Suprapubic skin (tissue), 3 donors: ENCODE measurements at regions not wholly inside any gene's neighbourhood (a gene's known extent, or its start where the extent isn't known, plus 50 kb on each side); places are given as distances from the start of the nearest gene placed in this dataset.

ENCODE experiments used
- EP300 ChIP-seq: sonication (generic); formaldehyde crosslinking; IDR thresholded peaks from one replicate; pipeline ENCODE4 v1.6.1; 2017; ENCODE audit warnings: antibody characterized with exemption
- POLR2A ChIP-seq, 2 donors: fragments of 450-650 bp; IDR thresholded peaks; one replicate each; pipeline ENCODE4 v1.6.1; 2017; ENCODE audit warnings: antibody characterized with exemption in 2 of 2, mild to moderate bottlenecking in 2 of 2, moderate library complexity in 2 of 2
- TF ChIP-seq, protein P1 (sequence below), 2 donors: fragments of 200-600 bp in 1 of 2; fragments of 450-650 bp in 1 of 2; sonication (generic) in 1 of 2; IDR thresholded peaks; one replicate each; pipeline ENCODE4 v1.5.1; 2016 to 2019; ENCODE audit warnings: antibody characterized with exemption in 2 of 2, mild to moderate bottlenecking in 1 of 2, moderate library complexity in 1 of 2

DNA sequence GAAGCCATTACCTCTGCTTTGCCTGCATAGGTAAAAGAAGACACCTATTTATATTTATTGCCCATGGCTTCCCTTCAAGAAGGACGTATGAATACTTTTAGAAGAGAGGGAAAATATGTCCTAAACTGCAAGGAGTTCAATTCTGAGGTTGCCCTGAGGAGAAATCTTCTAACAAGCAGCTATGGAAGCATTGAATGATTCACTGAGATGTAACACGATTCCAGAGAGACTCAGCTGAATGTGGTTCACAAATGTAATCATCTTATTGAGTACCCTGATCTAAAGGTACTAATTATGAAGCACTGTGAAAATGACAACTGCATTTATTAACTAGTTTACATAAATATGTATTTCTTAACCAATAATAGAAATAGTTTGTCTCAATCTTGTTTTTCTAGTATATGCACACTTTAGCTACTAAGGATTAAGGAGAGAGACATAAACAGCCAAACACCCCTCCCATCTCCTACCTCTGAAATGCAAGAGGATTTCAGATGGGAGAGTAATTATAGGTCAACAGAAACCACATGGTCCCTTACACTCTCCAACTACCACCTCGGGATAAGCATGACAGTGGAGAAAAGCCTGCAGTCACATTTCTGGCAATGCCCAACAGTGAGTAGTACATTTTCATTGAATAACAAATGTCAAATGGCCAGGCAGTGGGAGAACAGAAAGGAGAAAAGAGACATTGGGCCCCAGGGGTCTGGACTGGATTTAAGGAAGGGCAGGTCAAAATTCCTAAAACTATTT lies 506.2 kb upstream of the IL12A start:
- TF ChIP-seq POLR2A (IDR thresholded peaks at IDR 0.05), result no peak
- TF ChIP-seq, protein P1, sequence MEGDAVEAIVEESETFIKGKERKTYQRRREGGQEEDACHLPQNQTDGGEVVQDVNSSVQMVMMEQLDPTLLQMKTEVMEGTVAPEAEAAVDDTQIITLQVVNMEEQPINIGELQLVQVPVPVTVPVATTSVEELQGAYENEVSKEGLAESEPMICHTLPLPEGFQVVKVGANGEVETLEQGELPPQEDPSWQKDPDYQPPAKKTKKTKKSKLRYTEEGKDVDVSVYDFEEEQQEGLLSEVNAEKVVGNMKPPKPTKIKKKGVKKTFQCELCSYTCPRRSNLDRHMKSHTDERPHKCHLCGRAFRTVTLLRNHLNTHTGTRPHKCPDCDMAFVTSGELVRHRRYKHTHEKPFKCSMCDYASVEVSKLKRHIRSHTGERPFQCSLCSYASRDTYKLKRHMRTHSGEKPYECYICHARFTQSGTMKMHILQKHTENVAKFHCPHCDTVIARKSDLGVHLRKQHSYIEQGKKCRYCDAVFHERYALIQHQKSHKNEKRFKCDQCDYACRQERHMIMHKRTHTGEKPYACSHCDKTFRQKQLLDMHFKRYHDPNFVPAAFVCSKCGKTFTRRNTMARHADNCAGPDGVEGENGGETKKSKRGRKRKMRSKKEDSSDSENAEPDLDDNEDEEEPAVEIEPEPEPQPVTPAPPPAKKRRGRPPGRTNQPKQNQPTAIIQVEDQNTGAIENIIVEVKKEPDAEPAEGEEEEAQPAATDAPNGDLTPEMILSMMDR (IDR thresholded peaks at IDR 0.05), result no peak
- no peak for TF ChIP-seq EP300
